ENCODE measurements at regions not wholly inside any gene's neighbourhood (a gene's known extent, or its start where the extent isn't known, plus 50 kb on each side); places are given as distances from the start of the nearest gene placed in this dataset.

- no peak for DNase-seq
- Mint-ChIP-seq H3K4me1 (no peaks in the 10 kb centered on the region), H3K4me3 (no peak overlapping the region), H3K9me3 (no peaks in the 10 kb centered on the region), H3K27me3 (no peaks in the 10 kb centered on the region), H3K27ac (no peak overlapping the region), H3K36me3 (ENCODE audit: low read depth) (no peaks in the 10 kb centered on the region)
- ChIA-PET POLR2A (no interaction called here), CTCF (no interaction called here)
These were observed 94.0 kb upstream of the DKK2 start for GRCh38 chr4:107130157-107130556.

- POLR2A ChIA-PET, result no interaction called here
These were observed 93.5 kb upstream of the DKK2 start for GRCh38 chr4:107129611-107130010.

GRCh38 chr4:107129076-107129475 is 93.0 kb upstream of the DKK2 start:
- H3K4me3 Mint-ChIP-seq, result no peak overlapping the region
- no peaks in the 10 kb centered on the region for H3K36me3 Mint-ChIP-seq (ENCODE audit: low read depth)
- no peaks in the 10 kb centered on the region for H3K4me1 Mint-ChIP-seq
- H3K27me3 Mint-ChIP-seq, result no peaks in the 10 kb centered on the region
- ChIA-PET CTCF (no interaction called here), POLR2A (no interaction called here)
- H3K9me3 Mint-ChIP-seq, result no peaks in the 10 kb centered on the region
- DNase-seq, result no peak
- no peak overlapping the region for H3K27ac Mint-ChIP-seq

More at GRCh38 chr4:107129611-107130010, 93.5 kb upstream of the DKK2 start:
- Mint-ChIP-seq H3K4me1 (no peaks in the 10 kb centered on the region), H3K27me3 (no peaks in the 10 kb centered on the region), H3K36me3 (ENCODE audit: low read depth) (no peaks in the 10 kb centered on the region), H3K4me3 (no peak overlapping the region), H3K9me3 (no peaks in the 10 kb centered on the region), H3K27ac (no peak overlapping the region)
- CTCF ChIA-PET, result no interaction called here
- no peak for DNase-seq

- POLR2A ChIA-PET, result no interaction called here
- Mint-ChIP-seq H3K9me3 (no peaks in the 10 kb centered on the region), H3K36me3 (ENCODE audit: low read depth) (no peaks in the 10 kb centered on the region), H3K27ac (no peak overlapping the region), H3K4me1 (no peaks in the 10 kb centered on the region), H3K27me3 (no peaks in the 10 kb centered on the region), H3K4me3 (no peak overlapping the region)
- CTCF ChIA-PET, result no interaction called here
- DNase-seq, result no peak
These were observed 92.0 kb upstream of the DKK2 start for GRCh38 chr4:107128116-107128515.

GRCh38 chr4:107125496-107125895 is 89.4 kb upstream of the DKK2 start:
- ChIA-PET CTCF (no interaction called here), POLR2A (no interaction called here)
- Mint-ChIP-seq H3K27ac (no peak overlapping the region), H3K4me3 (no peak overlapping the region), H3K27me3 (no peaks in the 10 kb centered on the region), H3K4me1 (no peaks in the 10 kb centered on the region), H3K9me3 (no peaks in the 10 kb centered on the region), H3K36me3 (ENCODE audit: low read depth) (no peaks in the 10 kb centered on the region)
- no peak for DNase-seq

- ChIA-PET POLR2A (no interaction called here), CTCF (no interaction called here)
- Mint-ChIP-seq H3K9me3 (no peaks in the 10 kb centered on the region), H3K4me1 (no peaks in the 10 kb centered on the region), H3K4me3 (no peak overlapping the region), H3K27me3 (no peaks in the 10 kb centered on the region), H3K27ac (no peak overlapping the region), H3K36me3 (ENCODE audit: low read depth) (no peaks in the 10 kb centered on the region)
- DNase-seq, result no peak
These were observed 86.6 kb upstream of the DKK2 start for GRCh38 chr4:107122736-107123135.

- no peaks in the 10 kb centered on the region for H3K4me1 Mint-ChIP-seq
- ChIA-PET POLR2A (no interaction called here), CTCF (interaction anchor here (0.6 kb wide), 1 partner anchor 120 kb away, joined by 3 read pairs; no protein-coding TSS in a partner anchor)
- DNase-seq, result no peak
- no peaks in the 10 kb centered on the region for H3K9me3 Mint-ChIP-seq
- H3K27me3 Mint-ChIP-seq, result no peaks in the 10 kb centered on the region
- H3K4me3 Mint-ChIP-seq, result no peak overlapping the region
- no peak overlapping the region for H3K27ac Mint-ChIP-seq
- H3K36me3 Mint-ChIP-seq (ENCODE audit: low read depth), result no peaks in the 10 kb centered on the region
These were observed 84.5 kb upstream of the DKK2 start for GRCh38 chr4:107120661-107121060.

- POLR2A ChIA-PET, result no interaction called here
- H3K27ac Mint-ChIP-seq, result no peak overlapping the region
- H3K4me3 Mint-ChIP-seq, result no peak overlapping the region
- CTCF ChIA-PET, result no interaction called here
- DNase-seq, result no peak
- no peaks in the 10 kb centered on the region for H3K36me3 Mint-ChIP-seq (ENCODE audit: low read depth)
- H3K9me3 Mint-ChIP-seq, result no peaks in the 10 kb centered on the region
- no peaks in the 10 kb centered on the region for H3K4me1 Mint-ChIP-seq
- no peaks in the 10 kb centered on the region for H3K27me3 Mint-ChIP-seq
These were observed 81.6 kb upstream of the DKK2 start for GRCh38 chr4:107117726-107118125.

- Mint-ChIP-seq H3K4me3 (no peak overlapping the region), H3K27ac (no peak overlapping the region), H3K27me3 (no peaks in the 10 kb centered on the region), H3K36me3 (ENCODE audit: low read depth) (no peaks in the 10 kb centered on the region), H3K4me1 (no peaks in the 10 kb centered on the region), H3K9me3 (no peaks in the 10 kb centered on the region)
- CTCF ChIA-PET, result no interaction called here
- no peak for DNase-seq
- POLR2A ChIA-PET, result no interaction called here
These were observed 79.2 kb upstream of the DKK2 start for GRCh38 chr4:107115185-107115847.

GRCh38 chr4:107114059-107114458 is 77.9 kb upstream of the DKK2 start:
- Mint-ChIP-seq H3K4me1 (no peaks in the 10 kb centered on the region), H3K27me3 (no peaks in the 10 kb centered on the region), H3K27ac (no peak overlapping the region), H3K9me3 (no peaks in the 10 kb centered on the region), H3K4me3 (no peak overlapping the region), H3K36me3 (ENCODE audit: low read depth) (no peaks in the 10 kb centered on the region)
- no peak for DNase-seq
- CTCF ChIA-PET, result no interaction called here
- POLR2A ChIA-PET, result no interaction called here

GRCh38 chr4:107098401-107098800 is 62.3 kb upstream of the DKK2 start:
- CTCF ChIA-PET, result no interaction called here
- H3K36me3 Mint-ChIP-seq (ENCODE audit: low read depth), result no peaks in the 10 kb centered on the region
- no peak overlapping the region for H3K27ac Mint-ChIP-seq
- H3K4me3 Mint-ChIP-seq, result no peak overlapping the region
- POLR2A ChIA-PET, result no interaction called here
- no peaks in the 10 kb centered on the region for H3K9me3 Mint-ChIP-seq
- no peak for DNase-seq
- no peaks in the 10 kb centered on the region for H3K27me3 Mint-ChIP-seq
- H3K4me1 Mint-ChIP-seq, result no peaks in the 10 kb centered on the region

GRCh38 chr4:107094976-107095375 is 58.9 kb upstream of the DKK2 start:
- Mint-ChIP-seq H3K27me3 (no peaks in the 10 kb centered on the region), H3K4me1 (no peaks in the 10 kb centered on the region), H3K9me3 (no peaks in the 10 kb centered on the region), H3K27ac (no peak overlapping the region), H3K36me3 (ENCODE audit: low read depth) (no peaks in the 10 kb centered on the region), H3K4me3 (no peak overlapping the region)
- no peak for DNase-seq
- CTCF ChIA-PET, result no interaction called here
- POLR2A ChIA-PET, result no interaction called here

GRCh38 chr4:107094332-107094731 is 58.2 kb upstream of the DKK2 start:
- Mint-ChIP-seq H3K4me3 (no peak overlapping the region), H3K36me3 (ENCODE audit: low read depth) (no peaks in the 10 kb centered on the region), H3K27ac (no peak overlapping the region), H3K4me1 (no peaks in the 10 kb centered on the region), H3K9me3 (no peaks in the 10 kb centered on the region), H3K27me3 (no peaks in the 10 kb centered on the region)
- POLR2A ChIA-PET, result no interaction called here
- CTCF ChIA-PET, result no interaction called here
- no peak for DNase-seq
